Neural progenitor cell (in vitro differentiated cells): ENCODE measurements at regions not wholly inside any gene's neighbourhood (a gene's known extent, or its start where the extent isn't known, plus 50 kb on each side); places are given as distances from the start of the nearest gene placed in this dataset.

Experiments used
- CTCF ChIP-seq: fragments of 200-600 bp; sonication (generic); IDR thresholded peaks from 2 replicates; pipeline ENCODE4 v1.5.1; 2017; ENCODE audit warnings: antibody characterized with exemption, mild to moderate bottlenecking
- EZH2 ChIP-seq: fragments of 200-600 bp; sonication (generic); IDR thresholded peaks from 2 replicates; pipeline ENCODE4 v1.6.1; 2017; ENCODE audit warnings: antibody characterized with exemption, mild to moderate bottlenecking, moderate library complexity

GRCh38 chr2:37858400-37858711 lies 66.7 kb upstream of the RMDN2 start:
- TF ChIP-seq CTCF, result no peak
- TF ChIP-seq EZH2, result no peak
